Bronchial epithelial cell (primary cell): ENCODE measurements at regions not wholly inside any gene's neighbourhood (a gene's known extent, or its start where the extent isn't known, plus 50 kb on each side); places are given as distances from the start of the nearest gene placed in this dataset.
"Not testable (repeated sequence)": the region's sequence is repeated elsewhere in the genome, so short reads cannot be mapped to it uniquely, and the experiment has no call there.

ENCODE experiments used
- DNase-seq: peaks from one replicate; pipeline ENCODE4 v3.0.0-alpha.2; 2010; ENCODE audit warnings: low read depth
- FAIRE-seq: peaks from 2 replicates; lab custom pipeline; 2011; peaks lifted over from hg19 to GRCh38; lab: Jason Lieb, UNC
- H3K27me3 ChIP-seq: 2 replicates; pipeline ENCODE4 v1.5.1; 2011; ENCODE audit warnings: low read length; ENCODE audit not compliant: control insufficient read depth, insufficient read depth
- H3K36me3 ChIP-seq: 2 replicates; pipeline ENCODE4 v1.5.1; 2011; ENCODE audit warnings: low read length; ENCODE audit not compliant: control insufficient read depth, insufficient read depth
- H3K4me3 ChIP-seq: 2 replicates; pipeline ENCODE4 v1.5.1; 2011; ENCODE audit warnings: mild to moderate bottlenecking, low read depth, low read length, control low read depth
- TF ChIP-seq, protein P1 (sequence below): IDR thresholded peaks from 2 replicates; pipeline ENCODE4 v1.5.1; 2011; ENCODE audit warnings: mild to moderate bottlenecking, moderate library complexity, low read length, control low read depth, inconsistent platforms; ENCODE audit not compliant: insufficient read depth, severe bottlenecking

- not testable (repeated sequence) for FAIRE-seq
Observed at GRCh38 chr2:37722971-37723370, 51.5 kb upstream of the CDC42EP3 start.

GRCh38 chr2:37730037-37730818 is 58.8 kb upstream of the CDC42EP3 start:
- TF ChIP-seq, protein P1, sequence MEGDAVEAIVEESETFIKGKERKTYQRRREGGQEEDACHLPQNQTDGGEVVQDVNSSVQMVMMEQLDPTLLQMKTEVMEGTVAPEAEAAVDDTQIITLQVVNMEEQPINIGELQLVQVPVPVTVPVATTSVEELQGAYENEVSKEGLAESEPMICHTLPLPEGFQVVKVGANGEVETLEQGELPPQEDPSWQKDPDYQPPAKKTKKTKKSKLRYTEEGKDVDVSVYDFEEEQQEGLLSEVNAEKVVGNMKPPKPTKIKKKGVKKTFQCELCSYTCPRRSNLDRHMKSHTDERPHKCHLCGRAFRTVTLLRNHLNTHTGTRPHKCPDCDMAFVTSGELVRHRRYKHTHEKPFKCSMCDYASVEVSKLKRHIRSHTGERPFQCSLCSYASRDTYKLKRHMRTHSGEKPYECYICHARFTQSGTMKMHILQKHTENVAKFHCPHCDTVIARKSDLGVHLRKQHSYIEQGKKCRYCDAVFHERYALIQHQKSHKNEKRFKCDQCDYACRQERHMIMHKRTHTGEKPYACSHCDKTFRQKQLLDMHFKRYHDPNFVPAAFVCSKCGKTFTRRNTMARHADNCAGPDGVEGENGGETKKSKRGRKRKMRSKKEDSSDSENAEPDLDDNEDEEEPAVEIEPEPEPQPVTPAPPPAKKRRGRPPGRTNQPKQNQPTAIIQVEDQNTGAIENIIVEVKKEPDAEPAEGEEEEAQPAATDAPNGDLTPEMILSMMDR, result no peak
- FAIRE-seq (no peak), DNase-seq (peak; percentile 37)
- Histone ChIP-seq H3K4me3 (no peak overlapping the region), H3K27me3 (no peaks in the 10 kb centered on the region), H3K36me3 (no peaks in the 10 kb centered on the region)

More at GRCh38 chr2:37722971-37723370, 51.5 kb upstream of the CDC42EP3 start:
- DNase-seq, H3K4me3 ChIP-seq, H3K27me3 ChIP-seq, H3K36me3 ChIP-seq: not testable (repeated sequence)

DNA sequence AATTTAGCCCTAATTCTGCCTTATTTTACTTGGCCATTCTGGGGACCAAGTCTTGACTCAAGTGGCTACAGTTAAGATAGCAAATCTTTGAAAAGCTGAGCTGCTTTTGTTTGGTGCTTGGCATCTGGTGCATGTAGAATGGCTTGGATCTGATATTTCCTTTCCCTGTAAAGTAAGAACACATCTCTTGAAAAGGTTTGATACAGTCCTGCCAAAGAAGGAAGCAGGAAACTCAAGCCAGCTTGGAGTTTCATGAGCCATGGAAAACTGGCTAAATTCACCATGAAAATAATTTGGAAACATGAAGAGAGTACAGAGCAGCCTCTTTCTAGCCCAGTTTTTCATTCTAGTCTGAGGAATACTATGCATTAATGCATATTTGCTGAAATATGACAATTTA is 61.0 kb upstream of the CDC42EP3 start:
- not testable (repeated sequence) for DNase-seq, H3K4me3 ChIP-seq, H3K36me3 ChIP-seq, H3K27me3 ChIP-seq, FAIRE-seq

DNA sequence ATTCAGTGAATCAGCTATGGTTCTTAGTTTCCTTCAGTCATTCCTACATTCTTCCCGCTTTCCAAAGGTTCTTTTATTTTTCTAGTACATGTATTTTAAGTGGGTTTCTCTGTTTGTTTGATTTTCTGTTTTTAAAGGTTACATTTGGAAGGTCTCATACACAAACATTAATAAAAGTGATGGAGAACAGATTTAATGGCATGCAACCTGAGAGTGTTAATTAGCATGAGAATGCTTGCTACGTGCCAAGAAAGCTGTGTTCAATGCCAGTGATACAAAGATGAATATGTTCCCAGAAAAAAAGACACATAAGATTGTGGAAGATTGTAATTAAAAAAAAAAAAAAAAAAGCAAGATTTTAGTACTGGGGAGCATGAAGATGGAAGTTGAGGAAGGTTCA is 61.8 kb upstream of the CDC42EP3 start:
- FAIRE-seq (no peak), DNase-seq (no peak)
- H3K27me3 ChIP-seq, result no peaks in the 10 kb centered on the region
- H3K36me3 ChIP-seq, result no peaks in the 10 kb centered on the region
- H3K4me3 ChIP-seq, result no peak overlapping the region
- TF ChIP-seq, protein P1, result no peak

DNA sequence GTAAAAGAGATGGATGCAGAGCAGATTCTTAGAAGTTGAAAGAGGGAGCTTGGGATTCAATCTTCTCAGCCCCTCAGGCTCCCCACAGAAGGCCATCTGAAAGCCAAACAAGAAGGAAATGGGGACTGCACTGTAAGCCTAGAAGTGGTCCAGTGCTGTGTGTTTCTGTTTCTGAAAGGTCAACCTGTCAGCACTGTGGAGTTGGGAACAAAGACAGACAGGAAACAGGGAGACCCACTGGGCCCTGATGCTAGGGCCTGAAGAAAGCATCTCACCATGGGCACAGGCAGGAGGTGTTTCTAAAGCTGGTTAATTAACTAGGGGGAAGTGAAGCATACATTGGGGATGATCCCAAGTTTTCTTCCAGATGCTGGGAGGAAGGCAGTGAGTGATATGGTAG is 62.5 kb upstream of the CDC42EP3 start:
- not testable (repeated sequence) for FAIRE-seq, DNase-seq, H3K27me3 ChIP-seq

DNA sequence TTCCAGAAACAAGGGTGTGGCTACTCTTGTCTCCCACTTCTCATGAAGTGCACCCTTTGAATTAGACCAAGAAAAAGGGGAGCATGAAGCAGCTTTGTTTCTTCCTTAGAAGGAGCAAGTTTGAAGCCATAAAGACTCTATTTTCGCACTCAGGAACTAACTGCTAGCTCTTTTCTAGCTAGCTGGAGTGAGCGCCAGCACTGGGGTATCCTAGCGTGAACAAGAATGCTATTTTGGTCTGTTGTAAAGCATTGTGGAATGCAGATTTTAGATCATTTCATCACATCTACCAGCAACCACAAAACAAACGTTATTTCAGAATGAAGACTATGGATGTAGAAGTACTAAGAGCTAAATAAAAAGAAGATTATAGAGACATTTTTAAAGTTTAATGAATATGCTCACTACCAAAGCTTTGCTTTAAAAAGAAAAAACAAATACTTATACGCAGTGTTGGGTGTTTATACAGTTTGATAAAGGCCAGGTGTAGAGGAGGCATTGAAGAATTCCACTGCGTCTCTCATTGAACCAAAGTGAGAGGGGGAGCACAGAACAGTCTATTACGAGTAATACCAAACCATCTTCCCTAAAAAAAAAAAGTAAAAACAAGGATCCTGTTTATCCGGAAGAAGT is 63.6 kb upstream of the CDC42EP3 start:
- DNase-seq, H3K4me3 ChIP-seq, H3K36me3 ChIP-seq, H3K27me3 ChIP-seq, FAIRE-seq: not testable (repeated sequence)

More for the DNA sequence above, 62.5 kb upstream of the CDC42EP3 start:
- not testable (repeated sequence) for H3K4me3 ChIP-seq, H3K36me3 ChIP-seq

DNA sequence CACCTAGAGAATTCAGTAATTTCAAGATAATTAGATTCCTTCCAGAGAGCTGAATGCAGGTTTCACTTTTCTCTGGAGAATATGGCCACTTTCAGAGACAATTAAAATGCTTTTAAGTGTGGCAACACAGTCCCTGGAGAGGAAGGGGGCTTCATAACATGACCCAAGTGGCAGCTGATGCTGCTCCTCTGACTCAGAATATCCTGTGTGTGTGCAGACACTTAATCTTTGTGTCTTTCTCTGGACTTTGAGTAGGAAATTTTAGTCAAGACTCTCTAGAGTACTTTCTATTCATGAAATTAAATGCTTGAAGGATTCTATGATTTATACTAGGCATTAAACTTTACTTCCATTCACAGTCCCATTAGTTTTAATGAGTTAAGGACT is 64.1 kb upstream of the CDC42EP3 start:
- DNase-seq, H3K36me3 ChIP-seq, H3K27me3 ChIP-seq, FAIRE-seq, H3K4me3 ChIP-seq: not testable (repeated sequence)

DNA sequence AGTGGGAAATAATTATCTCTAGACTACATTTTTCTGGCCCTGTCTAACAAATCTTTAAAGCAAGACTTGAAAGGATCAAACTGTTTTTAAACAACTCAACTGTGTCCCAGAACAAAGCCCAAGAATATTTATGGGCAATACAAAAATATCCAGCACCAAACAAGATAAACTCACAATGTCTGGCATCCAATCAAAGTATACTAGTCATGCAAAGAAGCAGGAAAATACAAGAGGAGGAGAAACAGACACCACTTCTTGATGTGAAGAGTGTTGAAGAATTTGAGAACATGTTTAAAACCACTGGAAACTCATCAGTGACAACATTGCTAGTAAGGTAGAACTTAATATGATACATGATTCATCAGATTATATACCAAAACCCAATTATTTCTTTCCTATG is 66.1 kb upstream of the CDC42EP3 start:
- Histone ChIP-seq H3K27me3 (no peaks in the 10 kb centered on the region), H3K36me3 (no peaks in the 10 kb centered on the region), H3K4me3 (no peak overlapping the region)
- no peak for DNase-seq
- TF ChIP-seq, protein P1, result no peak
- FAIRE-seq, result no peak
